T-helper 2 cell treated with Interferon-gamma antibody and Interleukin-4, amounts not matched to agents 100 ng/mL and 5 ng/mL, for 36 hours (primary cell): ENCODE measurements at regions not wholly inside any gene's neighbourhood (a gene's known extent, or its start where the extent isn't known, plus 50 kb on each side); places are given as distances from the start of the nearest gene placed in this dataset.

Source experiments
- intact Hi-C: fragments of 100-400 bp; cut with micrococcal nuclease; formaldehyde crosslinking; loops from one replicate; pipeline ENCODE4 v1.15.1; 2023

DNA sequence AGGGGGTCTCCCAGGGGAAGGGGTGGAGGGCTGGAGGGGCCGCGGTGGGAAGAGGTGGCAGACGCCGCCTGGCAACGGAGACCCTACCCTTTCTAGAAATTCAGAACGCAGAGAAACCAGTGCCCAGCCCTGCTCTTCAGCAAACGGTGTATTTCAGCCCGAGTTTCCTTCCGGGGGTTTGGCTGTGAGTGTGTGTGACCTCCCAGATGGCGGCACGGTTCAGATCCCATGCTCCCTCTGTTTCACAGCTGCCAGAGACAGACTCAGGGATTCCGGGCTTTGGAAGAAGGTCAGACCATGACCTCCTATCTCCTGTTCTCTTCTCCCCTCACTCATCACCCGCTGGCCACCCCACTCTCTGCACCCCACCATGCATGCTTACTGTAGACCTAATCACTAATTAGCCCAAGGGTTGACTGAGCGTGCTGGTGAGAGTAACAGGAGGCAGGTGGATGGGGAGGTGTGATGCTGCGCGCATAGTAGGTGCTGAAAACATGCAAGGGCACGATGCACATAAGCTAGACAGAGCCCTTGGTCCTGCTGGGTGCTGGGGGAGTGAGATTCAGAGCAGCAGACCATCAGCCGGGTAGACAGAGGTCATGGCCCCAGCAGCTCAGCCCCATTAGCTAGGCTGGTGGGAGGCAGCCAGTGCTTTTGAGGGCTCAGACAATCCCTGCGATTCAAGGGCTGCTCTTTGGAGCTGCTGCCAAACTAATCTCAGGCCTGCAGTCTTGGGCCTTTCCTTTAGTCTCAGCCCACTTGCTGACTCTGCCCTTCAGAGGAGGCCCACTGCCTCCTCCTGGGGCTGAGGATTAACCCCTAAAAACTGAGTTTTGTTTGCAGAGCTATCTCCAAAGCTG lies 256.5 kb upstream of the CADM1 start:
- intact Hi-C loops = loop anchor here (10.0 kb wide), 1 partner anchor 104 kb away; no protein-coding TSS in a partner anchor

DNA sequence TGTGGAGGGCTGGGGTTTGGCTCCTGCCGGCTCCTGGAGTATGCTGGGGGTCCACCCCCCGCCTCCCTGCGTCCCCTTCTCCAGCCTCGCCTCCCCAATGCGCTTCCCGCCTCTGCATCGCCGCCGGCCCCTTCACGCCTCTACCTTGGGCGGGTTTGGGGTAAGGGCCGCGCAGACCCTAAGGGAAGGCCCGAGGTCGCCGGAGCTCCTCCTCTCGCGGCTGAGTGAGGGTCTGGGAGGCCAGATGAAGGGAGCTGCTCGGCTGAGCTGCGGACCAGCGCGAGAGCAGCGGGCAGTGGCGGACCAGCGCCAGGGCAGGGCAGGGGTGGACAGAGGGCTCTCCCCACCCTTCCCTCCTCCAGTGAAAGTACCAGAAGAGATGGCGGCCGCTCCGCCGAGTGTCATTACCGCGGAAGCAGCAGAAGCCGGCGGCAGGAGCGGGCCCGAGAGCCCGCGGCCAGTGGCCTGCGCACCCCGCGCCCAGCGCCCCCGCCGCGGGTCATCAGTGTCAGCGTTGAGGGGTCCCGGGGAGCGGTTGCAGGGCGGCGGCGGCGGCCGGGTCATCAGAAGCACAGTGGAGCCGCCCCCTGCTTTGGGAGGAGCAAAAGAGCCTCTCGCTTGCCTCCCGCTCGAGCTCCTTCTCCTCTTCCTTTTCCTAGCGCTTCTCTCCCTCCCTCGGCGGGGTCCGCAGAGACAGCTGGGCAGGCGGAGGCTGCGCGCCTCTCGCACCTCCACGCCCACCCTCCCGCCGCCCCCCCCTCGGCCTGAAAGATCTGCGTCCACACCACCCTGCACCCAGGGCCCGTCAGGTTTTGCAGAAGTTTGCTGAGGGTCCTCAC lies 255.6 kb upstream of the CADM1 start:
- intact Hi-C loops = loop anchor here (10.0 kb wide), 1 partner anchor 105 kb away; no protein-coding TSS in a partner anchor

DNA sequence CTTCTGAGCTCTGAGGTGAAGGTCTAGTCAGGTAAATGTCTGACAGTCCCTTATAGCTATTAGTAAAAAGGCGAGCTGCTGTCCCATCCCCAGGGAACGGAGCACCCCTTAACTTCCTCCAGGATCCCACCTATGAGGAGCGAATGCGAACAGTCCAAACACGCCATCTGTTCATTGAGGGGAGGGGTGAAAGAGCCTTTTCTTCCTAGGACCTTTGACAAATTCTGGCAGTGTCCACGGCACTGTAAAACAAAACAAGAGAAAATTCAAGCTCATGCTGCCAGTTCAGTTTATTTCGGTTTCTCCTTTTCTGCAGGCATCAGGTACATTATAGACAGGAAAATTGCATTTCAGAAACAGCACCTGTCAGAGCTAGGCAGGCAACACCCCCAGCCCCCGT lies 253.8 kb upstream of the CADM1 start:
- intact Hi-C loops = no loop called here

DNA sequence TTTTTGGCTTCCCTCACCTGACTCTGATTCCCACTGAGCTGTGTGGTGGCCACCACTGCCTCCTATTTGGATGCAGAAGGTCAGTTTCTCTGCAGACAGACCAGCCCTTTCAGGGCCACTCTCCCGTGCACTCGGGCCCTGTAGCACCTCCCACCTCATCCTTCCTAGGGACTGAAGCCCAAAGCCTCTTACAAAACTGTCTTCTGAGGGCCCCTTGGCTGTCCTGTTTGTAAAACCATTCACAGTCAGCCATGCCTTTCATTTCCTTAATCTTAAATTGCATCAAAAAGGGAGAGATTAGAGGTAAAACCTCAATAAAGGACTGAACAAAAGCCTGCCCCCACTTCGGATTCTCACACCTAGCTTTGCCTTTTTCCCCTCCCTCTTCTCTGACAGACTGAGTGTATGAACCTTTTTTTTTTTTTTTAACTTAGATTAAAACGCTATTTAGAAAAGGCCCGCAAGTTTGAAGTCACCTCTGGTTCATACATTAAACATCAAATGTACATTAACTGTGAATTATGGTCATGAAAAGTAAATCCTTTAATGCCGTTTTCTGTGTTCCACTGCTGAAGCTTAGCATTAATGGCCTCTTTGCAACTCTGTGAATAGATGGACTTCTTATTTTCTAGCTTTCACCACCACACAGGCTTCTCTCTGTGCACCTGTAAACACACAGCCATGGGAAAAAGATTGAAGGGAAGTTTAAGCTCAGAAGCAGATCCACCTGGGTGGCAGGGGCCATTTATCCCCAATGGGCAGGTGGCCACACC lies 247.2 kb upstream of the CADM1 start:
- intact Hi-C loops = no loop called here

DNA sequence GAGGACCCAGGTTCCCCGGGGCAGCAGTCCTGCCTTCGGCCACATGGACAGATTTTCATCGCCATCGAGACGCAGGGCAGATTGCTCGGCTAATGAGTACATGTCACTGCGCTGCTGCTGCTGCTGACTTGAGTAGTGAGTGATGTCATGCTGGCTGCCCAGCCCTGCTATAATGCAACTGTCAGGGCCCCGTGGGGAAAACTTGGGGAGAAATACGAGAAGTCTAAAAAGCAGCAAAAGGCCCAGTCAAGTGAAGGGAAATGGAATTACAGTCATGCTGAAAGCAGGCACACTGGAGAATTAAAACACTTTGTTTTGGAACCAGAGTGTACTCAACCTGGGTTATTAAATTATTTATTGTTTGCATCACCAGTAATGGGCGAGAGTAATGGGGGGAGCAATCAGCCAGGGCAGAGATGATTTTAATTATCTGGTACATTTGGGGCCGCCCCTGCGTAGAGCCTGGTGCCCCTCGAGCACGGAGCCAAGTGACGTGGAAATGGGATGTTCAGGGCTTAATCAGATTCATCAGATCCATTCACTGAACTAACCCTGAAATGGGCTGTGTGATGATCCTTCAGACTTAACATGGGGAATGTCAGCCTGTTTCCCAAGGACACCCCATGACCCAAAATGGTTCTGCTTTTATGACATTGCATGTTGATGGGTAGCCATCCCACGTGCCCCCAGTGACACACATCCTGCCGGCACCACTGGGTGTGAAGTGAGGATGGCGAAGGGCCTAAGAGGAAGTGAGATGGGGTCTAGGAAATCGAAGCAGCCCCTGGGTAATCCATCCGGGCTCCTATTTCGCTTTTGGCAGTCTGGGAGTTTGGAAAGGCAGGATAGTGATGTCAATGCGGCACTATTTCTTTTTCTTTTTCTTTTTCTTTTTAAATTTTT lies 241.6 kb upstream of the CADM1 start:
- intact Hi-C loops = no loop called here

DNA sequence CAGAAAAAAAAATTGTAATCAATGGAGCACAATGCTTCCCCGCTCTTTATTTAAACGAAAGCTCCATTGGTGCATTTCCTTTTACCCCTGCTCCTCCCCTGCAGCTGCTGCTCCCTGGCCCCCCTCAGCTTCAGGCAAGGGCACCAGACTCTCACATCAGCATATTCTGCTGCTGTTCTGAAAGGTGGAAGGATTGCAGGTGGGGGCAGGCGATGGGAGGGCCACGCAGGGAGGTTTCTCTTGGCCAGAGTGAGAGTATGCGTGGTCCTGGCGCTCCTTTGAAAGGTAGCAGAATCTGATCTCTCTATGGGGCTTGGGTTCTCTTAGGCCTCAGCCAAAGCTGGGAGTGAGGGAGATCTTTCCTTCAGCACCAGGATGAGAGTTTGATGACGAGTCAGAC lies 240.9 kb upstream of the CADM1 start:
- intact Hi-C loops = no loop called here

DNA sequence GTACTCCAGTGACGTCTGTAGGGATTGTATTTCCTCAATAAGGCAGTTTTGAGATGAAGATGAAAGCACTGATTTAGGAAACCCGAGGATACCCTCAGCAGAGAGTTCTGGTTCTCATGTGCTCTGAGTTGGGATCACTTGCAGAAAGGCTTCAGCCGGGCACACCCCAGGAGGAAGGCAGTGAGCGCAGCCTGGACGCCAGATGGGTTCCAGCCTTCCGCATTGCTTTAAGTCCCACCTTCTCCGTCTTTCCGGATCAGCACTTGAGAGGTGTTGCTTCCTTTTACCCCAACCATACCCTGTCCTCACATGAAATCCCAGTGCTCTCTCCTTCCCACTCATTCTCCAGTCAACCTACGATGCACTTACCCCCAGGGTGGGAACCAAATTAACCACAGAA lies 239.5 kb upstream of the CADM1 start:
- intact Hi-C loops = no loop called here

DNA sequence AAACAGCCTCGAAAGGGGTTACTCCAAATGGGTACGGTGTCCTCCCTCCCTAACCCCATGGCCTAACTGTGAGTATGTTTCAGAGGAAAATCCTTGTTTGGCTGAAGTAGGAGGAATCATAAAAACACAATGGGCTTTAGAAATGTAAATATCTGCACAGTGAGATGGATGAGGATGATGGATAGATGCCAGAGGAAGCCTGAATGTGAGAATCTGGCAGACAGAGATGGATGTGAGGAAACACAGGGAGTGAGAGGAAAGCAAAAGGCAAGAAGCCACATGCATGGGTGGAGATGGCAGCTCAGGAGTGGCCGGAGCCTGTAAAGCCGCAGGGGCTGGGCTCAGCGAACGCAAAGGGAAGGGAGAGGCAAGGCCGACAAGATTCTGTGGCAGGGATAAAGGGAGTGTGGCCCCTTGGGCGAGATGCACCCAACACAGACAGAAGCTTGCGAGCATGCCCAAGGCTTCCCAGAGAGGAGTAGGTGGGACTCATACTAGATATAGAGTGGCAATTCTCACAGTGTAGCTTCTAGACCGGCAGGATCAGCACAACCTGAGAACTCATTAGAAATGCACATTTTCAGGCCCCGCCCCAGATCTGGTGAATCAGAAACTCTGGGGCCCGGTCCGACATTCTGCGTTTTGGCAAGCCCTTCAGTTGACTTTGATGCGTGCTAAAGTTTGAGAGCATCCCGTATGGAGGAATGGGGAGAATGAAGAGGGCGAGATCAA lies 237.3 kb upstream of the CADM1 start:
- intact Hi-C loops = no loop called here

DNA sequence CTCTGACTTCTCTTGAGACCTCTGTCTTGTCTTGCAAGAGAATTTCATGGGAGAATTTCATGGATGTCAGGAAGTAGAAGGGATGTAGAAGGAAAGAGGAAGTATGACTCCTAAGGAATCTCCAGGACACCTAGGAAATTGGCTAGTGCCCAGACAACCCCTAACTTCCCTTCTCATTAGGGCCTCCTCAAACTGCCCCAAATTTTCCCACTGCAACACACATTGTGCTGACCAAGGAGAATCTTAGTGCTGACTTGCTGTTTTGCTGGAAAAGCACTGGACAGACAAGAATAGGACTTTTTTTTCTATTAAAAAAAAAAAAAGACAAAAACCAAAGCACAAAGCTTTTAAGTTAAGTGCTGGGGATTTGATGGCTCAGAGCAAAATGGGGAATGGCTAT lies 236.1 kb upstream of the CADM1 start:
- intact Hi-C loops = no loop called here

DNA sequence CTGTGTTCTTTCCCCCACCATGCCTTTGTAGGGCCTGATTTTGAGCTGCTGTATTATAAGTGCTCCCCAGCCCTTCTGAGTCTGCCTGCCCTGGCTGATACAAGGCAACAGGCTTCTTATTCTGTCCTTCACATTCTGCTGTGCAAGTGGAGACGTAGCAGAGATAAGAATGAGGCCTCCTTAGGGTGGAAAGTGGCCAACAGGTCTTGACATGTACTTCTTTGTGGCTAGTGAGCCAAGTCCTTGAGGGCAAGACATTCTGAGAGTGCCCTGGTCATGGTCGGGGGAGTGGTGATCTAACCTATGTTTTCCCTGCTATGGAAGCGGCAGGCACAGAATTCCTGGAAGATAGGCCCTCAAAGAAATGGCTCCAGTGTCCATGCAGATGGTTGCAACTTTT lies 235.7 kb upstream of the CADM1 start:
- intact Hi-C loops = no loop called here

DNA sequence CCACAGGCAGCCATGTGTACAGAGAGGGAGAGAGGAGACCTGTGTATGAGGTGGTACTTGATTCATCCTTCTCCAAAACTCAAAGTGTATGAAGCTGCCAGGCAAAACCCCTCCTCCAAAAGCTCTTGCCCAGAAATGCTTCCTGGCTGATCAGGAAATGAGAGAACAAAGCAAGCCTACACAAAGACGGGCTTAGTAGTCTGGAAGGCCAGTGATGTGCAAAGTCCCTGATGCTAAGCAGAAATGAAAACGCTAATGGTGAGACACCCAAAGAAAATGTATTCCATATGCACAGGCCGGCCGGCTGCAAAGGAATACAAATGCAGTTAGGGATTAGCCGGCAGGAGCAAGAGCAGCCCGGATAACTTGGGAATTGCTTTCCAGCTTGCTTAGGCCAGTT lies 234.9 kb upstream of the CADM1 start:
- intact Hi-C loops = no loop called here

DNA sequence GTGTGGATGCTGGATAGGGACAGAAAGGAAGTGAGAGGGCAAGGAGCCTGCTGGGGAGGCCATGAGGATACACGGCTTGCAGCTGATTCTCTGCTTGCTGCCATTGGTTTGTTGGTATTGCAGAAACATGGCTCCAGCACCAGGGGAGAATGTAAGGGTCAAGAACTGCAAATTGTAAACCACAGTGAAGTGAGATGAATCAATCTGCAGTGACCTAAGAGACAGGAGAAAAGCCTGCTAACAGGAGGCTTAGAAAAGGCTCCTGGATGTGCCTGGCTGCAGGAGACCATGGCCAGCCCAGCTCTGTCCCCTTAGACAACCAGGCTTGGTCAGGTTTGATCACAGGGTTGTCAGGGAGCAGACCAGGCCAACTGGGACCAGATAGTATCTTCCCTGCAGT lies 233.7 kb upstream of the CADM1 start:
- intact Hi-C loops = no loop called here

DNA sequence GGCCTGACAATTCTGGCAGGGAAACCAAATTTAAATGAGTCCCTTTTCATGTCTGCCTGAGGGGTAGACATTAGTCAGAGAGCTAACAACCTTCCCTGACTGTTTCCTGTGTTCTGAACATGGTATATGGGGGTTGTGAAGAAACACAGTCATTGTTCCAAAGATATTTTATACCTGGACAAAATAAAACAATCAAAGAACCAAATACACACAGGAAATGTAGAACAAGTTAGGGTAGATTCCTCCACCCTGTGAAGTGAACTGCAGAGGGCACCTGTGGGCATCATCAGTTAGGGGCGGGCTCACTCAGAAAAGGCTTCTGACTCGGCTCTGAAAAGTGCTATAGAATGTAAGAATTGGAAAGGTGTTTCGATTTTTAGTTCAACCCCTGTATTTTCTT lies 231.9 kb upstream of the CADM1 start:
- intact Hi-C loops = no loop called here

DNA sequence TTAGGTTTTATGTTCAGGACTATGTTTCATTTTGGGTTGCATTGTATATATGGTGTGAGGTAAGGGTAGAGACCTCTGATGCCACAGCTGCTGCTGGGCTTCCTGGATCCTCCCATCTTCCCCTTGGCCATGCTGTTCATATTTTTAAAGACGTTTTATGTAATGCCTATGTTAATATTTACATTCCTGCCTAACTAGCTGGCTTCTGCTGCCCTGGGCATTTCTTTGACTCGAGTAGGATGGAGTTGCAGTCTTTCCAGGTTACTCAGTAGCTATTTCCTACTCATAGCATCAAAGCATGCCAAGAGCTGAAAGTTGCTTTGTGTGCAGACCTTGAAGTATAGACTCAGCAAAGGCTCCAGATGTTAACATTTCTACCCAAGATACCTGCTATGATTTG lies 220.5 kb upstream of the CADM1 start:
- intact Hi-C loops = no loop called here

DNA sequence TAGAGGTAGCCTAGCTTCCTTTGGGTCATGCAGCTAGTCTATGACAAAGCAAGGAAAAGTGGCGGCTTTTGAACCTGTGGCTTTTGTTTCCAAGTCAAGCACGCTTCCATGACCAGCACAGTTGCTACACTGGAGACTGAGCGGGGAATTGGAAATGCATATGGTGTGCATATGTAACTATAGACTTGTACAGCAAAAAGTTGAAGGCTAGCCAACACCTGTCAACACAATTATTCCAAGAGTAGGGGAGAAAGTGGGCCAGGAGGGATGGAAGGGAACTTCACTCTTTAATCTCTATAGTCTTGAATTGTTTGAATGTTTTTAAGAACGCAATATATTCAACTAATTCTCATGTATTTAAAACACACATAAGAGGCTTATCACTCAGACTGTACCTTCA lies 218.5 kb upstream of the CADM1 start:
- intact Hi-C loops = no loop called here

DNA sequence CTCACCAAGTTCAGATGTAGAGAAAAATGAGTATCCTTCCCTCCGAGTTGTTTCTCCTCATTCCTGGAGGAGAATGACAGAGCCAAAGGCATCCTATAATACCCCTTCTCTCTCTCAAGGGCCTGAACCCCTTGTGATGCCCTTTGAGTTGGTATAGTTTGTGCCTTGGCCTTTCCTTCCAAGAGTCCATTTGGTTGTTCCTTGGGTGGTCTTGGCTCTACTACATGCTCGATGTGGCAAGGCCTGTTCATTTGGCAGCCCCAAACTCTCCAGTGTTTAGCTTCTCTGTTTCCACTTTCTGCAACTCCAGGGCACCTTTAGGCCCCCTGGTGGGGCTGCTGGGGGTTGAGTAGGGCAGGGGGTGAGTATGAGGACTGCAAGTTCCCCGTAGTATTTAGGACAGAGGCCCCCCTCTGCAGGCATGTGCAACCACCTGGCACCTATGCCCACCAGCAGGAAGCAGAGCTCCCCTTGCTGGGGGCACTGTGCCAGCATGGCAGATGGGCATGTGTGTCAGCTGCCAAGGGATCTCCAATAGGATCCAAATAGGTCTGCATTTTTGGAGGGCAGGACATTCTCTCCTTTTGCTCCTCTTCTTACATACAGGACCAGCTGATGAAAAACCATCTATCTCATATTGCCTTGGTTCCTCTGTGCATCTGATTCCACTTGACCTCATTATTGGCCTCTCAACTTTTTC lies 217.2 kb upstream of the CADM1 start:
- intact Hi-C loops = no loop called here

DNA sequence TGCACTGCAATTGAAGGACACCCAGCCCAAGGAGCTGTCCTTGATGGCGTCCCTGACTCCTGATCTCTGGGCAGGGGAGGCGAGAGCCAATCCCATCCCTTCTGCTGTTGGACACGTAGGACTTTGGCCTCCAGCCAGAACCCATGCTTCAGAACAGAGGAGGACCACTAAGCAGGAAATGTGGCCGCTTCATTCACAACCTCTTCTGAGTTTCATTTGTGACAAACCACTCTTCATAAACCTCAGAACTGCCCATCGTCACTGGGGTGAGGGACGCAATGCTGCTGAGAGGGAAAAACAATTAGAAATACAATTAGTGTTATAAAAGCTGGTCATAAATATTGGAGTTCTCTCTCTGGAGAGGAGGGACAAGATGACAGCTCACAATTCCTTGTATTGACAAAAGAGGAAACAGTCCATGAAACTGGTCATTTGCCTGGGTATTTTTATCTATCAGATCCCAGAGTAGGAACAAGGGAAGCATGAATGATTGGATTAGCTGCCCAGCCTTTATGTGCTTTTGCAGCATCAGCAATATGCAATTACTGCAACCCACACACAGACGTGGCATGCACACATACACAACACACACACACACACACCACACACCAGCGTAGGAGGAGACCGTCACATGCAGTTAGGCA lies 216.5 kb upstream of the CADM1 start:
- intact Hi-C loops = no loop called here

DNA sequence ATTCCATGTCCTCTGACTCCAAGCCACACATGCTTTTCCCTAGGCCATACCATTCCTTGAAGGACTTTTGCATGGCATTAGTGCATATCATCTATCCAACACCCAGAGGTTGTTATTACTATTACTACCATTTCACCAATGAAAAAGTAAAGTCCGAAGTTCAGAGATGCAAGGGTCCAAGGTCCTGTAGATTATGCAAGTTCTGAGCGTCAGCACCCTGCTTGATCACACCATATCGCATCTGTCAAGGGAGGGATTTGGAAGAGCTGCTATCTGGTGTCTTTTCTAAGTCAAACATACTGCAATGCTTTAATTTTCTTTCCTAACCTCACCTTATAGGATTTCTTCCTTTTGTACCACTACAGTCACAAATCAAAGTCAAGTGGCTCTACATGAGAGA lies 214.7 kb upstream of the CADM1 start:
- intact Hi-C loops = no loop called here

DNA sequence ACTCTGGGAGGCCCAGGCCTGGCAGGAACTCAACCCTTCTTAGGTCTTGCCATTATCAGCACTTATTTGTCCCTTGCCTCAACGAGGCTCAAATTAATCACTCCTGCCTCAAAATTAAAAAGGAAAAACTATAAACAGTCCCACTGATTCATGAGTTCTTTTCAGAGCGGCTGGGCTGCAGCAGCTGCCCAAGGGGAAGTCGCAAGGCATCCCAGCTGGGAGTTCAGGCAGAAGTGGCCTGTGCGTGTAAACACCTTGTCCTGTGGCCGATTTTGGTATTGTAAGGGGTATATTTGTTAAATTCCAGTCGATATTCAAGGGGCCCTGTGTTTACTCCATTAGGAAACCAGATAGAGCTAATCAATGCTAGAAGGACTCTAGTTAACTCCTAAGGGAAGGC lies 213.9 kb upstream of the CADM1 start:
- intact Hi-C loops = no loop called here
